Bronchial epithelial cell (primary cell): ENCODE measurements at regions not wholly inside any gene's neighbourhood (a gene's known extent, or its start where the extent isn't known, plus 50 kb on each side); places are given as distances from the start of the nearest gene placed in this dataset.

ENCODE experiments used
- DNase-seq: peaks from one replicate; pipeline ENCODE4 v3.0.0-alpha.2; 2010; ENCODE audit warnings: low read depth
- FAIRE-seq: peaks from 2 replicates; lab custom pipeline; 2011; peaks lifted over from hg19 to GRCh38; lab: Jason Lieb, UNC
- H3K27me3 ChIP-seq: 2 replicates; pipeline ENCODE4 v1.5.1; 2011; ENCODE audit warnings: low read length; ENCODE audit not compliant: control insufficient read depth, insufficient read depth
- H3K36me3 ChIP-seq: 2 replicates; pipeline ENCODE4 v1.5.1; 2011; ENCODE audit warnings: low read length; ENCODE audit not compliant: control insufficient read depth, insufficient read depth
- H3K4me3 ChIP-seq: 2 replicates; pipeline ENCODE4 v1.5.1; 2011; ENCODE audit warnings: mild to moderate bottlenecking, low read depth, low read length, control low read depth
- CTCF ChIP-seq: IDR thresholded peaks from 2 replicates; pipeline ENCODE4 v1.5.1; 2011; ENCODE audit warnings: mild to moderate bottlenecking, moderate library complexity, low read length, control low read depth, inconsistent platforms; ENCODE audit not compliant: insufficient read depth, severe bottlenecking

DNA sequence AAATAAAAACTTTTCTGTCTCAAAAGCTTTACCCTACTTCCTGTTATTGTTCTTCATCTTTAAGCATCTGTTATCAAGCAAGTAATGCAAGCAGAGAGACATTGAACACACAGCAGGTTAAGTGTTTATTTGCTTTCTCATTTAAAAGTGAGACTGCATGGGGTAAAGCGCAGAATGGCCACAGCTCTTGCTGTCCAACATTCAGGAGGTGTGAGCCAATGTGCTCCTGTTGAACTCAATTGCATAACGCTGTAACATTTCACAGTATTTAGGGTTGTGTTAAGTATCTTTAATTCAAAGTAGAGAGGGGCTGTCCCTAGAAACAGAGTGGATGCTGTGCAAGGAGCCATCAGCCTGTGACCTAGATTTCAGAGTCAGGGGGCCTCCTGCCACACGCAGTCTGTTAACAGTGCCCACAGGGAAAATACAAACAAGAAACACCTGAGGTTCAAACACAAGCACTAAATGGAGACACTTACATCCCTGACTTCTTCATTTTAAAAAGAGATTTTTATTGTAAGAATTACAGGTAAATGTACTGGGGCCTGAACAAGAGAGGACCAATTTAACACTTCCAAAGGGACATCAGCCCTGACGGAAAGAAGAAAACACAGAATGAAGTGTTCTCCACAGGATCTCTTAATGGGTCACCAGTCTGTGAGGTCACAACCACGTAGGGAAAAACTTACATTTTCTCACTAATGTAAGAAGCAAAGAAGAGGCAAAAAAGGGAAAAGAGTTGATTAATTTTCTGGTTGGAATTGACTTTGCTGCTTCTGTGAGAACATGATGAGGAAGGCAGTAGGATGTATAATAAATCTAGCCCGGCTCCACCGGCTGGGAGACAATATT is 815.1 kb downstream of the VGLL3 start:
- no peak for DNase-seq
- Histone ChIP-seq H3K4me3 (no peak overlapping the region), H3K27me3 (no peaks in the 10 kb centered on the region), H3K36me3 (no peaks in the 10 kb centered on the region)
- no peak for TF ChIP-seq CTCF
- no peak for FAIRE-seq

GRCh38 chr3:86175051-86175536 is 815.9 kb downstream of the VGLL3 start:
- DNase-seq (no peak), FAIRE-seq (no peak)
- no peak overlapping the region for H3K4me3 ChIP-seq
- H3K36me3 ChIP-seq = no peaks in the 10 kb centered on the region
- H3K27me3 ChIP-seq = no peaks in the 10 kb centered on the region
- TF ChIP-seq CTCF = no peak

DNA sequence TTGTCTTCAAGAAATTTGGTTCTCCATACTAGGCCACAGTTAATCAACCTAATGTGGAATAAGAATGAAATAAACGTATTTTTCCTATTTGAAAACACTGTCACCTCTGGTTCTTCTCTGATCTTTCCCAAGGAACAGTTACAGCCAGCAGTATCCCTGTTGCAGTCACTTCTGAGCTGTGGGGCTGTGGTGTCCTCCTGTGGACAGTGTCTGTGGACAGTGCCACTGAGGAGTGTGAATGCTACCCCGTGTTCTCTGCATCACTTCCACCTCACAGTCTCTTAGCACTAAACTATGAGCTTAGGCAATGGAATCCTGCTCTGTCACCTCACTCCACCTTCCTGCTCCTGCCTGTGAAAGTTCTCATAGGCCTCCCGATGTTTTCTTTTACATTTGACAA is 817.5 kb downstream of the VGLL3 start:
- DNase-seq (no peak), FAIRE-seq (no peak)
- no peaks in the 10 kb centered on the region for H3K36me3 ChIP-seq
- H3K27me3 ChIP-seq = no peaks in the 10 kb centered on the region
- no peak overlapping the region for H3K4me3 ChIP-seq
- no peak for TF ChIP-seq CTCF

DNA sequence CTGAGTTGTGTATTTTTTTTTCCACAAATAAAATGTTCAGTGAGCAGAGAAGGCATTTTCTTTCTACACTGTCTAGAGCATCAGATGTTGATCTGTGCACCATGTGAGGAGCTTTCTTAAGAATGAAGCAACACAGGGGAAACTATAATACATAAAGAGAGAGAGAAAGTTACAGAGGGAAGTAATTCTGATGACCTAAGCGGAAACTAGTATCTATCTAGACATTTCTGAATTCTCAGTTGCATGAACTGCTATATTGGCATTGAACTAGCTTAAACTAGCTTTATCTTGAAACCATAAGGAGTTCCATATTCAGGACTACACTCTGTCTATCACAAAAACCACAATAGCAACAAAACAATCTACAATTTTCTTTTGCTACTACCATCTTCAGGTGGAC is 822.4 kb downstream of the VGLL3 start:
- DNase-seq (no peak), FAIRE-seq (no peak)
- TF ChIP-seq CTCF = no peak
- no peaks in the 10 kb centered on the region for H3K27me3 ChIP-seq
- no peaks in the 10 kb centered on the region for H3K36me3 ChIP-seq
- no peak overlapping the region for H3K4me3 ChIP-seq

- DNase-seq (no peak), FAIRE-seq (no peak)
- Histone ChIP-seq H3K36me3 (no peaks in the 10 kb centered on the region), H3K4me3 (no peak overlapping the region), H3K27me3 (no peaks in the 10 kb centered on the region)
- TF ChIP-seq CTCF = no peak
Measured at GRCh38 chr3:86162521-86162920, 828.4 kb downstream of the VGLL3 start.
